CD4-positive, alpha-beta T cell (primary cell): ENCODE measurements at regions not wholly inside any gene's neighbourhood (a gene's known extent, or its start where the extent isn't known, plus 50 kb on each side); places are given as distances from the start of the nearest gene placed in this dataset.

Experiments used
- ATAC-seq: fragments of 200-7000 bp; cut with Tn5 transposase; one replicate; pipeline ENCODE4 v1.10.0; 2022; ENCODE audit warnings: mild to moderate bottlenecking; ENCODE audit not compliant: poor library complexity
- CTCF ChIA-PET: fragments of 350-600 bp; sonication (Branson Sonifier 250); formaldehyde crosslinking; loops from one replicate; lab custom pipeline; 2021; ENCODE audit warnings: antibody characterized with exemption, inconsistent platforms; lab: Charles Lee
- POLR2A ChIA-PET: fragments of 350-600 bp; sonication (Branson Sonifier 250); formaldehyde crosslinking; loops from one replicate; lab custom pipeline; 2021; ENCODE audit warnings: antibody characterized with exemption, inconsistent platforms; lab: Charles Lee
- DNase-seq, 14 experiments: peaks; one replicate each; pipeline ENCODE4 v3.0.0-alpha.2; 2013 to 2020; ENCODE audit warnings: mixed read lengths in 2 of 14
- H3K27ac ChIP-seq, 2 donors: one replicate each; pipeline versions ENCODE4 v1.5.1 to v1.7.0; 2013; ENCODE audit warnings: low read length in 2 of 2, low read depth in 1 of 2, mild to moderate bottlenecking in 1 of 2
- H3K27me3 ChIP-seq, 2 experiments: 1 replicate in 1 of 2; 2 replicates in 1 of 2; pipeline versions ENCODE4 v1.6.1 to v1.7.0; 2013; ENCODE audit warnings: low read length in 2 of 2, control low read depth in 1 of 2, mild to moderate bottlenecking in 1 of 2, moderate library complexity in 1 of 2; ENCODE audit not compliant: insufficient read depth in 2 of 2, control insufficient read depth in 1 of 2
- H3K36me3 ChIP-seq: one replicate; pipeline ENCODE4 v1.6.1; 2013; ENCODE audit warnings: low read length, control low read depth; ENCODE audit not compliant: insufficient read depth
- H3K4me1 ChIP-seq: one replicate; pipeline ENCODE4 v1.6.1; 2013; ENCODE audit warnings: low read length, control low read depth; ENCODE audit not compliant: insufficient read depth
- H3K4me3 ChIP-seq: one replicate; pipeline ENCODE4 v1.5.1; 2013; ENCODE audit warnings: mild to moderate bottlenecking, low read length, moderate library complexity
- H3K9me3 ChIP-seq, 2 experiments: 1 replicate in 1 of 2; 2 replicates in 1 of 2; pipeline versions ENCODE4 v1.6.1 to v1.7.0; 2013; ENCODE audit warnings: low read length in 2 of 2, mild to moderate bottlenecking in 2 of 2, control low read depth in 1 of 2, moderate library complexity in 1 of 2; ENCODE audit not compliant: control insufficient read depth in 1 of 2, insufficient read depth in 1 of 2
- H3K27ac Mint-ChIP-seq: one replicate; pipeline ENCODE4 v1.8.0; 2020; ENCODE audit warnings: mixed read lengths
- H3K27me3 Mint-ChIP-seq: one replicate; pipeline ENCODE4 v1.8.0; 2021; ENCODE audit warnings: mixed read lengths
- H3K36me3 Mint-ChIP-seq: one replicate; pipeline ENCODE4 v1.8.0; 2021; ENCODE audit warnings: low read depth, mixed read lengths
- H3K4me1 Mint-ChIP-seq: one replicate; pipeline ENCODE4 v1.8.0; 2021; ENCODE audit warnings: low read depth, mixed read lengths
- H3K4me3 Mint-ChIP-seq: one replicate; pipeline ENCODE4 v1.8.0; 2020; ENCODE audit warnings: mild to moderate bottlenecking, mixed read lengths
- H3K9me3 Mint-ChIP-seq: one replicate; pipeline ENCODE4 v1.8.0; 2020; ENCODE audit warnings: mixed read lengths
- CTCF ChIP-seq: fragments of 200-600 bp; IDR thresholded peaks from one replicate; pipeline ENCODE4 v1.8.0; 2022; ENCODE audit warnings: antibody characterized with exemption, mild to moderate bottlenecking
- intact Hi-C, 2 experiments: fragments of 100-400 bp; cut with DNase I in 1 of 2; cut with micrococcal nuclease in 1 of 2; formaldehyde crosslinking; loops; one replicate each; pipeline versions ENCODE4 v1.15.1 to v1.9.0; 2023 to 2025; cut with DNase I, micrococcal nuclease

- Histone ChIP-seq H3K4me1 (peaks cover 5% of the 10 kb centered on the region), H3K9me3 (no peaks in the 10 kb centered on the region), H3K27ac (no peak overlapping the region), H3K27me3 (no peaks in the 10 kb centered on the region), H3K4me3 (no peak overlapping the region), H3K36me3 (no peaks in the 10 kb centered on the region)
- no peaks in the 10 kb centered on the region for H3K4me1 Mint-ChIP-seq
- no peak overlapping the region for H3K27ac Mint-ChIP-seq
- POLR2A ChIA-PET = no interaction called here
- CTCF ChIA-PET = no interaction called here
- no peaks in the 10 kb centered on the region for H3K36me3 Mint-ChIP-seq
- intact Hi-C loops = no loop called here
- no peak overlapping the region for H3K4me3 Mint-ChIP-seq
- no peaks in the 10 kb centered on the region for H3K9me3 Mint-ChIP-seq
- H3K27me3 Mint-ChIP-seq = no peaks in the 10 kb centered on the region
- DNase-seq (no peak), ATAC-seq (no peak)
- no peak for TF ChIP-seq CTCF
Observed at GRCh38 chr10:62740885-62741745, 63.4 kb upstream of the ADO start.

- ChIA-PET CTCF (no interaction called here), POLR2A (interaction anchor here (0.8 kb wide), 1 partner anchor 61 kb away, joined by 5 read pairs; no protein-coding TSS in a partner anchor)
- Histone ChIP-seq H3K36me3 (no peaks in the 10 kb centered on the region), H3K4me3 (no peak overlapping the region), H3K4me1 (no peaks in the 10 kb centered on the region), H3K27ac (no peak overlapping the region), H3K27me3 (no peaks in the 10 kb centered on the region), H3K9me3 (no peaks in the 10 kb centered on the region)
- TF ChIP-seq CTCF = no peak
- no peaks in the 10 kb centered on the region for H3K27me3 Mint-ChIP-seq
- no peak overlapping the region for H3K4me3 Mint-ChIP-seq
- ATAC-seq (no peak), DNase-seq (no peak)
- H3K27ac Mint-ChIP-seq = no peak overlapping the region
- H3K9me3 Mint-ChIP-seq = no peaks in the 10 kb centered on the region
- H3K36me3 Mint-ChIP-seq = no peaks in the 10 kb centered on the region
- H3K4me1 Mint-ChIP-seq = no peaks in the 10 kb centered on the region
- intact Hi-C loops = no loop called here
Observed at GRCh38 chr10:62741996-62742395, 62.5 kb upstream of the ADO start.

- H3K4me3 ChIP-seq = no peak overlapping the region
- ChIA-PET CTCF (no interaction called here), POLR2A (interaction anchor here (0.8 kb wide), 1 partner anchor 61 kb away, joined by 5 read pairs; no protein-coding TSS in a partner anchor)
- Mint-ChIP-seq H3K36me3 (no peaks in the 10 kb centered on the region), H3K4me3 (no peak overlapping the region), H3K27me3 (no peaks in the 10 kb centered on the region), H3K9me3 (no peaks in the 10 kb centered on the region), H3K27ac (no peak overlapping the region), H3K4me1 (peaks cover 2% of the 10 kb centered on the region)
- ATAC-seq = no peak
- H3K9me3 ChIP-seq = no peaks in the 10 kb centered on the region
- H3K27me3 ChIP-seq = no peaks in the 10 kb centered on the region
- no peaks in the 10 kb centered on the region for H3K4me1 ChIP-seq
- no peaks in the 10 kb centered on the region for H3K36me3 ChIP-seq
- intact Hi-C loops = no loop called here
- TF ChIP-seq CTCF = no peak
- no peak overlapping the region for H3K27ac ChIP-seq
- peak in 2 of 14 experiments; percentile 33 to 40 for DNase-seq
Observed at GRCh38 chr10:62742536-62743061, 61.9 kb upstream of the ADO start.
